GM21528 (cell line): ENCODE measurements at regions not wholly inside any gene's neighbourhood (a gene's known extent, or its start where the extent isn't known, plus 50 kb on each side); places are given as distances from the start of the nearest gene placed in this dataset.
"Not testable (repeated sequence)": the region's sequence is repeated elsewhere in the genome, so short reads cannot be mapped to it uniquely, and the experiment has no call there.

Experiments used
- ATAC-seq: cut with Tn5 transposase; IDR thresholded peaks from one replicate; pipeline ENCODE4 v1.9.1; 2021; ENCODE audit warnings: mild to moderate bottlenecking, moderate library complexity; ENCODE audit not compliant: unreplicated experiment, low FRiP score

DNA sequence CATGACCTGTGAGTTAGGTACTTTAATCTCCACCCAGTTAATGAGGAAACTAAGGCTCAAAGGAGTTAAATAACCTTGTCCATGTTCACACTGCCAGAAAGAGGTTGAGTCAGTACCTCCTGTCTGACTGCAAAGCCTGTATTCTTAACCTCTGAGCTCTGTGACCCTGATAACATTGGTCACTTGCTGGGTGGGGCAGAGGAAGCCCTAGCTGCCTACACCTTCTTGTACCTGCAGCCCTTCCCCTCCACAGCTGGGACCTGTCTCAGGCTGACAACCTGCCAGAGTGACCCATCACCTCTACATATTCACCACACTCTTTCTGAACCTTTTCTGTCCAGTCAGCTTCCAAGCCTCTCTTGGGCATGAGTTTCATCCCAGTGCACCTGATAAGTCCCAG is 106.1 kb upstream of the HES1 start:
- no peak for ATAC-seq

- ATAC-seq = no peak
Measured at GRCh38 chr3:194030372-194030771, 105.6 kb upstream of the HES1 start.

DNA sequence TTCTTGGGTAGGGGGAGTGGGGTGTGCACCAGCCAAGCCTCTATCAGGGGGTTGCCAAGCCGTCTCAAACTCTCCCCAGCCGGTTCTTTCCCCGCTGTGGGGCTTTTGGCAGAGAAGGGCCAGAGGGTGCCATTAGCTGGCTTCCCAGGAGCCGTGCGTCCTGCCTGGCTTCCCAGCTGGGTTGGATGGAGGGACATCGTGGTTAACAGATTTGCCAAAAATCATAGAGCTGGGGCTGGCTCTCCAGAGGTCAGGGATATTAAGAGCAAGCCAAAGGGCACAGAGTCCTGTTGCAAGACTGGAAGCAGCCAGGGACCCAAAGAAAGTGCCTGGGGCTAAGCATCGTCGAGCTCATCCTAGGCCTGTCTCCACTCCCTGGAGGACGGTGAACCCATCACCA is 104.6 kb upstream of the HES1 start:
- no peak for ATAC-seq

DNA sequence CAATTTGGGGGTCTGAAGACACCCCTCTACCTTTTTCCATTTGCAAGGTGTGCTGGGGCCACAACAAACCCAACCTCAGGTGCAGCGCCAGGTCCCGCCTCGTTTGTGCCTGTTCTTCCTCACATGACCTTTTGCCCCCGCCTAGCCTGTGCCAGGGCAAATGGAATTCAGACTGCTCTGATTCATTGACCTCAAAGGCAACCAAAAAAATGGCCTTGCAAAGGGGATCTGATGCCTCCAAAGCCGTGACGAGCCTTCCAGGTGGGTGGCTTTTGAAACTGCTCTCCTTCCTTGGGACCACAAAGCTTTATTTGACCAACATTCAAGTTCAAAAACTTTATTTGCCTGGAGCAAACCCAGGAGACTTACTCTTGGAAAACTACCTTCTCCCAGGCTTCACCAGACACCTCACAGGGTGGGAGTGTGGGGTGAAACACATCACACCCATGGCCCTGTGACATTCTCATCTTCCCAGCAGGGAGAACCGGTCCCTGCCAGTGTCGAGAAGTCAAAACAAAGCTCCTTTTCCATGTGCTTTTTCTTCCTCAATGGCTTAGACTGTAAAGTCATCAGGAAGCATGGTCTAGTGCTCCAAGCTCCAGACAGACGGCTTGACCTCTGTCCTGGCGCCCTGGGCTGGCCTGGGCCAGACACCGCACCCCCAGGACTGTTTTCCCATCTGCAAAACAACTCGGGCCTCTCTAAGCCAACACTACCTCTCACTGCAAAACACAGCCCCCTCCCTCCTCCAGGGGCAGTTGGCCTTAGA is 103.9 kb upstream of the HES1 start:
- ATAC-seq = no peak

DNA sequence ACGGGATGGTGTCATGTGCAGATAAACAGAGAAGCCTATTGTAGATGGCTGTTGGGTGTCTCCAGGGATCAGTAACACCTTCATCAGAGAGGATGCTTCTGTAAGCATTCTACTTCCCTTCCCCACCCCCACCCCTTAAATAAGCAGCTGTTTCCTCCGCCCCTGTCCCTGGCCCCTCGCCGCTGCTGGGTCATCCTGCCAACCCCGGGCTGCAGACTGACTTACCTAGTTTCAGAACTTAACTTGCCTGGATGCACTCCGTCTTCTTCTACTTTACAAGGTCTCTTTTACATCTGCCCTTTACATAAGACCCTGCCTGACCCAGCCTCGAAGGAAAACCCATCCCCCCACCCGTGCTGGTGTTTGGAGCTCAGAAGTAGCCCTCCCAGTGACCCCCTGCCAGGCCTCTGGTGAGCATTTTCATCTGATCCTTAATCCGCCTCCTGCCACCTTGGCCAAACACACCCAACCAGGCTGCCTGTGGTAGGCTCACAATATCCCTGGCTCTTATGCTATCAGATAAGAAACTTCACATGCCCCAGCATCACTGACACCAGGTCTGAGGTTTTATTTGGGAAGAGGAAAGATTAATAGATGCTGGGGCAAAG is 103.0 kb upstream of the HES1 start:
- ATAC-seq = no peak

DNA sequence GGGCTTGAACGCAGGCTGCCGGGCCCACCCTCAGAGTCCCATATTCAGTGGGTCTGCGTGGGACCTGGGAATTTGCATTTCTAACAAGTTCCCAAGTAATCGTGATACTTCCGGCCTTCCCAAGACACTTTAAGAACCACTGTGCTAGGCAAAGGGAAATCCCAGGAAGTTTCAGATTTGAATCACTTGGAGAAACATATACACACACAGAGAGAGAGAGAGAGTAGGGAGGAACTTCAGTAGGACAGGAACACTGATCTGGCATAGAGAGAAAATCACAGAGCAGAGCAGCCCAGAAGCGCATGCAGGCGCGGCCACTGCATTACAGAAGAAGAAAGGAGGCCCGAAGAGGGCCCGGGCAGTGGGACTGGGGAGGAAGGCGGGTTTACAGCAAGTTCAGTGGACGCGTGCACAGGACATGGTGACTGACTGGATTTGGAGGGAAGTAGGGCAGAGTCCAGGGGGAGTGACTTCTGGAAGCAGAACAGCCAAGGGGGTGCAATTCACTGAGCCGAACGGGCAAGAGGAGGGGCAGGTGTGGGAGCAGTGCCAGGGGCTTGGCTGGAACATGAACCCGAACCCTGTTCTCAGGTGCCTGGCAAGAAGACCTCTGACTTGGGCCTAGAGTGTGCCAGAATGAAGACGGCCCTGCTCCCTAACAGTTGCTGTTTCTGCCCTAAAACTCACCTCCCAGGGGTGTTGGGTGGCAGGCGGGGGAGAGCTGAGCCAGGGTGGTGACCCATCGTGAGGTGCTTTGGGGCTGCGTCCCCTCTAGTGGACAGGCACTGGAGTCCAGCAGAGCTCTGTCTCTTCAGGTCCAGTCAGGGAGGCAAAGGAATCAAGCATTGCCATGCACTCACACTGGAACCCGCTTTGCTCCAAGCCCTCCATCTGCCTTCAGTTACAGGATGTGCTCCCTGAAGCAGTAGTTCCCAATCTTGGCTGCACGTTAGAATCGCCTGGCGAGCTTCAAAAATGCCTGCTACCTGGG is 101.3 kb upstream of the HES1 start:
- ATAC-seq = no peak

GRCh38 chr3:194035406-194036138 is 100.4 kb upstream of the HES1 start:
- no peak for ATAC-seq

DNA sequence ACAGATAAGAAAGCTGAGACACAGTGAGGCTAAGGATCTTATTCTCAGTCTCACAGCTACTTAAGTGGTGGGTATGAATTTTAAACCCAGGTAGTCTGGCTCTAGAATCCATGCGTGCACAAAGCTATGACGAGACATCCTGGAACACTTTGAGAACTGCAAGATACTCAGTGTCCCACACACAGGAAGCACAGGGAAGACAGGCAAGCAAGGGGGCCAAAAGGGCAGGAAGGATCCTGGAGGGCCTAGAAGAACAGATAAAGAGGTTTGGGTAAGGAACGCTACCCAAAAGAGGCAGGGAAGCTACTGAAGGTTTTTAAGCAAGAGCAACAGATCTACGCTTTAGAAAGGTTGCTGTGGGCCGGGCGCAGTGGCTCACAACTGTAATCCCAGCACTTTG is 99.1 kb upstream of the HES1 start:
- no peak for ATAC-seq

- not testable (repeated sequence) for ATAC-seq
Measured at GRCh38 chr3:194038346-194038745, 97.6 kb upstream of the HES1 start.

DNA sequence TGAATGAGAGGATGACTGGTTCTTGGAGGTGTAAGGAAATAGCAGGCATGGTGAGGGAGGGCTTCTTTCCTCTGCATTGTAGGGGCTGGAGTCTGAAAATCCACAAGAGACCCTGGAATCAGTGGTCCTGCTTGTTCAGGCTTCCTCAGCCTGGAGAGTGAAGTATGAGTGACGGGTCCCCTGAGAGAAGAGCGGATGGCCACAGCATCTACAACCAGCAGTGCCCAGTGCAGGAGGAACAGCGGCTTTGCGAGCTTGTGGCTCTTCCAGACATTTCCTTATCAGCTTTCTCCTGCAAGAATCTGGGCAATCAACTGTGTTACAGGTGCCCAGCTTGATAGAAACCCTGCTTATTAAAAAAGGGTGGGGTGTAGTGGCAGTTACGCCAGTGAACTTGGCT is 97.0 kb upstream of the HES1 start:
- ATAC-seq = no peak

GRCh38 chr3:194040516-194041273 is 95.3 kb upstream of the HES1 start:
- ATAC-seq = no peak

GRCh38 chr3:194042927-194043326 is 93.0 kb upstream of the HES1 start:
- ATAC-seq = no peak

DNA sequence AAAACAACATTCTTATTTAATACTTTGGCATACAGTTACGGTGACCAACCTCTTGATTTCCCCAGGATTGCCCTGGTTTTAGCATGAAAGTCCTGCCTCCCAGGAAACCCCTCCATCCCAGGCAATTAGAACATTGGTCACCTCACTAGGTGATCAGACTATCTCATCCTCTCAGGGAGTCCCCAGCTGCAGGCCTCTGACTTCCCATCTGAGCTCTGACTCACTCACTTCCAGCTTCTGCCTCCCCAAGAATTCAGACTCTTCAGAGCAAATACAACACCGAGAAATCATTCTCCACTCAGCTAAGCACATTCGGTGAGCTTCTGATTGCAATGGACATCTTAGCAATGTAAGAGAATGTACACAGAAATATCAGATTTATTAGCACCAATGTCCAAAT is 92.4 kb upstream of the HES1 start:
- ATAC-seq = no peak

- peak; percentile 82 for ATAC-seq
Measured at GRCh38 chr3:194045289-194045688, 90.7 kb upstream of the HES1 start.

DNA sequence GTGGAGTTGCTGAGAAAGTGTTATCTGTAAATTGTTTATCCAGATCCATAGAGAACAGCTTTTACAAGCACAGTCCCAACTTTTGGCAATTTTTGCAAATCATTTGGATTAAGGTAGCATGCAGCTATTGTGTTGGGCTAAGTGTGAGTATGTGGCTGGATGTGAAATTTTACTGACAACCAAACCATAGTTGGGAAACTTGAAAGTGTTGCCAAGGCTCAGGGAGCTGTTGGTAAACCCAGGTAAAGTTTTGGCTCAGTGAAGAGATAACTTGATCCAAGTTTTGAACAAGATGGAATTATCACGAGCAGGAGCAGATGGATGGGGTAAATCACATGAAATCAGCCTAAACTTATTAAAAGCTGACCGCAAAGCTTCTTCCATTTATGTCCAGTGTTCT is 90.0 kb upstream of the HES1 start:
- ATAC-seq = no peak

GRCh38 chr3:194046531-194046930 is 89.4 kb upstream of the HES1 start:
- no peak for ATAC-seq

- no peak for ATAC-seq
Measured at GRCh38 chr3:194046995-194047645, 88.8 kb upstream of the HES1 start.

- ATAC-seq = no peak
Measured at GRCh38 chr3:194049394-194049793, 86.6 kb upstream of the HES1 start.

- no peak for ATAC-seq
Measured at GRCh38 chr3:194050782-194051320, 85.1 kb upstream of the HES1 start.
